Skin of body (tissue), 1 donor: ENCODE measurements at regions not wholly inside any gene's neighbourhood (a gene's known extent, or its start where the extent isn't known, plus 50 kb on each side); places are given as distances from the start of the nearest gene placed in this dataset.
A peak's percentile ranks its signal among the peaks of the same experiment; 100 is the strongest.

Experiments used
- DNase-seq: peaks from one replicate; lab custom pipeline; 2025; lab: John Stamatoyannopoulos, UW

DNA sequence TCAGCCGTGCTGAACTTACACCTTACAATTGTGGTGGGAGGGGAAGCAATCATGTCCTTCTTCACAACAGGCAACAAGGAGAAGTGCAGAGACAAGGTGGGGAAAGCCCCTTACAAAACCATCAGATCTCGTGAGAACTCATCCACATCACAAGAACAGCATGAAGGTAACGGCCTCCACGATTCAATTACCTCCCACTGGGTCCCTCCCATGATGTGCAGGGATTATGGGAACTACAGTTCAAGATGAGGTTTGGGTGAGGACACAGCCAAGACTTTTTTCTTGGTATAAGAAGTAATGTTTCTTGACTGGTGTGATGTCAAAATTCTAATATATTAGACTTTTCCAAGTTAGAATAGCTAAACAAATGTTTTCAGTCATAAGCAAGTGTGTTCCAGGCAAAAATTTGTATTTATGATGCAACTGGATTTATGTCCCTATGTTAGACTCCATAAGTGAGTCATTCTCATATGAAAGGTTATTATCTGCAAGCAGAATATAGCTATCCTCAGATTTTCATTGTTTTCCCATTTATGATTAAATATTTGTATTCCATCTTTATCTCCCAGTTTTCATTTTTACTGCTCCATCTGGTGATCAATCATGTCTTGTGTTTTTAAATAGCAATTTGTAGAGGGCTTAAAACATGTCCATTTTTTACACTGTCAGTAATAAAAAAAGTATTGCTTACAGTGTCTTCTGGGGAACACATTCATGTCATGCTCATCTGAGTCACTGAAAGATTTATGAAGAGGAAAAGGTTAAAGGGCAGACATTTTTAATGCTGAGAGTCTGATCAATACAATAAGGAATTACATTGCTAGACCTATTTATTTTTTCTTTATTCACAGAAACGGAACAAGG lies 995.2 kb upstream of the CDH2 start:
- peak; percentile 88 for DNase-seq

DNA sequence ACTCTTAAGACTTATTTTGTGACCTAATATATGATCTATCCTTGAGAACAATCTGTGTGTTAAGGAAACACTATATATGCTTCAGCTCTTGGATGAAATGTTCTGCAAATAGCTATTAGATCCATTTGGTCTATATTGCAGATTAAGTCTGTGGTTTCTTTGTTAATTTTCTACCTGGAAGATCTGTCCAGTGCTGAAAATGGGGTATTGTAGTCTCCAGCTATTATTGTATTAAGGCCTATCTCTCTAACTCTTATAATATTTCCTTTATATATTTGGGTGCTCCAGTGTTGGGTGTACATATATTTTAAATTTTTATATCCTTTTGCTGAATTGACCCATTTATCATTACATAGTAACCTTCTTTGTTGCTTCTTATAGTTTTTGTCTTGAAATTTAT lies 992.7 kb upstream of the CDH2 start:
- no peak for DNase-seq

DNA sequence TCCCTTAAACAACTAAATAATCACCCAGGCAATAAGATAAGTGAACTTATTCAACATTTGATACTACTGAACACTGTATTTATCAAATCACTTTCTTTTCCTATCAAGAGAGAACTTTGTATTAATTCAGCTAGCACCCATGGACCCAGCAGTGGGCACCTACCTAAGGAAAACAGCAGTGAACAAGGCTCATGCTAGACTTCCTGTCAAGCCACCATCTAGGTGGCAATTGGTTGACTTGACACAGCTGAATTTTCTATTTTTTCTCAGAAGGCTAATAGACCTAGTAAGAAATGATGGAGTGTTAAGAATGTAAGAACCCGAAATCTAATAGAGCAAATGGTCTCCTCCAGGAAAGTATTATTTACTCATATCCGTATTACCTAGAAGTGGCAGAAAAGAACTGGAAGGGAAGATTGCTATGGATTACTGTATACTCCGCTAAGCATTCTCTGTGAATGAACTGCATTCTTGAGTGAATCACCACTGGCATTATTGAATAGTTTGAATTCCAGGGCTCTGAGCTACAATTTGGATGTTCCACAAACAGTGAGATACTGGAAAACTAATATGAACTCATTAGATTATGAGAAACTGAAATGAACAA lies 988.2 kb upstream of the CDH2 start:
- no peak for DNase-seq

DNA sequence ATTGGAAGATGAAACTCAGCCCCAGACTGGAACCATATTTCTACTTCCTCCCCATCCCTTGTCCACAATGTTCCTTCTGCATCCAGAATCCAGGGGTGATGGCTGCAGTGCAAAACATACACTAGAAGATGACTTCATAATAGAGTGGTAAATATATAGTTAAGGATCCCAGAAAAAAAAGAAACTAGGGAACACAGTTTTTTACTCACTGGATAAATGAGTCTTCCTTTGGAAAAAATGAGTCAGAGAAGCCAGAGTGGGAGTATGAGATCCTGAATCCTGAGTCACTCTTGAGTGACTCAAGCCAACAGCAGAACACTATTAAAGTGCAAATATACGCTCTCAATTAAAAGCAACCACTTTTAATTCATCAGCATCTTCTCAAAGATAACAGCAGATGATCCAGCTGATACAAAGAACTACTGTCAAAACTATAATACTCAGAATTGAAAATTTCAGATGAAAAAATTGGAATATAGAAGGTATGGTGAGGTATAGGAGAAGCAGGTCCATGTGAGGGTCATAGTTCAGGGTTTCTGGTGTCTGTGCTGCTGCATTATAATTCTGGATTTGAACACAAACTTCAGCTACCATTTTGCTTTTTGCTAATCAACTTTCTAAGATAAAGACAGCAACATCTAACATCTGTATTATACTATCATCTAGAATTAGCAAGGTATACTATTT lies 987.2 kb upstream of the CDH2 start:
- no peak for DNase-seq

DNA sequence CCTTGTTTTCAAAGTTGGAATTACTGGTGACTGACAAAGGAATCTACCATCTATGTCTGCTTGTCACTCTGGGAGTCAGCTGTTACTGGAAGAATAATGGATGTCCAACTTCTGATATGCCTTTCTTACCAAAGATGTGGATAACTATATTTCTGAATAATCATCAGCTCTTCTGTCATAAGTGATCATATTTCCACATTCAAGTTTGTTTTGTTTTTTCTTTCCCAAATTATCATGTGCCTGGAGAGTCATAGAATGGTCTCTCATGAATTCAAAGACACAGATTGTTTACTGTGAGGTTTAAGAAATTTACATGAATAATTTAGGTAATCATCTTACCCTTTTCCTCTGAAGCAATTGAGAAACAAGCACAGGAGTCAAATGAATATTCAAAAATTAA lies 986.7 kb upstream of the CDH2 start:
- no peak for DNase-seq

DNA sequence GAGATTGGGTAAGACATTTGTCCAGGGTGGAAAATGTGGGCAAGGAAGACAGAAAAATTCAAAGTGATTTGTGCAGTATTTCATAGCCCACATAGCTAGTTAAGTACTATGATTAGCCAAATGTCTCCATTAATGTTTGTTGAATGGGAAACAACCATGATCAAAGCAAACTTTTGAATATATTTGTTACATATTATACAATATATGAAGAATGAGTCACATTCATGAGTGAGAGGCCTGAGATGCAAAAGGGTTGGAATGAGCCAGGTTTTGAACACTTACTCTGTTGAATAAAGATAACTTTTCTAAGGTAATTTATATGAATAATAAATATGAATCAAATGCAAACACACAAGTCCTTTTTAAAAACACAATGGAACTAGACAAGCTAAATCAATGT lies 984.5 kb upstream of the CDH2 start:
- no peak for DNase-seq

DNA sequence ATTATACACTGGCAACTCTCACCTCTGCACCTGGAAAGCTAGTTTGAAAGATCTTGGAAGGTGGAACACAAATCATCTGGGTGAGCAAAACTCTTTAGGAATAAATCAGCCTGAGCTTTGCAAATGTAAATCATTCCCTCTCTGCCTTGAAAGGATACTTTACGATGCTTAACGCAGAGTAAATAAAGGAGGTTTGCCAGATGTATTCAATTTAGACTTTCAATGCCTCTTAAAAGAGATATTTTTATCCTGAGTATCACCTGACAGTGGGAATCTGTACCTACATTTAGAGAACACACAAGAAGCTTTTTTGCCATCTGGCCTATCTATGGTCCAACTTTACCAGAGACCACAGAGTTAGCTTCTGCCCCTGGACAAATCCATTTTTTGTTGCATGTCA lies 983.2 kb upstream of the CDH2 start:
- DNase-seq, result no peak

DNA sequence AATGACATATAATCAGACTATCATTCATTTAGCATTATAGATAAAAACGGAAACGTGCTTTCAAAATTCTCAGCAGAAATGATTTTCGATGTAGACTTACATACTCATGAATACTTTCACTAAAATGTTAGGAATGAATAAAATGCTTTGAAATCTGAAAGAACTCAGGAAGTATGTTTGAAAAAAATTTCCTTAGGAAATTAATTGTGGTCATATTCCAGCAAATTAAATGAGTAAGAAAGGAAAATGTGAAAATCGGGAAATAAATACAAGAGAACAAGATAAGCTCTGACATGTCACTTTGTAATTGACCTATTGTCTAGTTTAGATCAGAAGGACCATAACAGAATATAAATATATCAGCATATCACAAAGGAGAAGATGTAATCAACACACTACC lies 981.0 kb upstream of the CDH2 start:
- no peak for DNase-seq

DNA sequence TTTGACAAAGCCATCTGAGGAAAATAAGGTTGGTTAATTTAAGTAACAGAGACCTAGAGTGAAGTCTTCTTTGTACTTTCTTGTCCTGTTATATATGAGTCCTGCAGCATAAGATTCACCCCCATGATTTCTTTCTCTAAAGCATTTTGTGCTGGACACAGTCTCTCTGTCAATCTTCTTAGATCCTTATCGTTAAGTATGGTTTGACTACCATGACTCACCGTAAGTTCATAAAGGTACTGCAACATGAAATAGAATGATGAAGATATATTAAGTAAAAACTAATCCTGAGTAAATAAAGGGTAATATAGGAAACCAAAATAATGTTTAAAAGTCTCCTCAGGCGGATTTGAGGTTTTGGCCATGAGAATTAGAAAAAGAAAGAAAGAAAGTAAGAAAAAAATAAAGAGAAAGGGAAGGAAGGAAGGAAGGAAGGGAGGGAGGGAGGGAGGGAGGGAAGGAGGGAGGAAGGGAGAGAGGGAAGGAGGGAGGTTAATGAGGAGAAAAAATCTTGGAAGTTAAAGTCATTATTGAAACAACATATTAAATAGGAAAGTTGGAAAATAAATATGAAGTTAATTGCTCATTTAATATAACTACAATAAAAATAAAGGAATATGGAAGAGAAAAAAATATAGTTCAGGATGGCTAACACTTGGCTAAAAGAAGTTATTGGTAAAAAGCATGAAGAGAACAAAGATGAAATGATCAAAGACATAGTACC lies 980.3 kb upstream of the CDH2 start:
- no peak for DNase-seq

DNA sequence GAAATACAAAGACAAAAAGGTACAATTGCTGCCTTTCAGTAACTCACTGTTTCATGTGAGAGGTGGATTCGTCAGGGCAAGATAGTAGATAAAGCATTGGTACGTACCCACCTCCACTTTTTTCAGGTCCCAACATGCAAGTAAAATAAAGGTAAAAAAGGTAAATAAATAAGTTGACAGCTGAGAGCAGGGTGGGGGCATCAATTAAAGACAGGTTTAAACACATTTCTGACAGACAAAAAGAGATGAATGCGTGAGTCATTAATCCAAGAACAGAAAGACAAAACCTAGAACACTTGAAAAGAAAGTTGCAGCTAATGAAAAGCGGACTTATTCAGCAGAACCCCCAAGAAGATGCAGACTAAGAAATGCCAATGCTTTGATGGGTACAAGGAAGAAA lies 979.6 kb upstream of the CDH2 start:
- no peak for DNase-seq

DNA sequence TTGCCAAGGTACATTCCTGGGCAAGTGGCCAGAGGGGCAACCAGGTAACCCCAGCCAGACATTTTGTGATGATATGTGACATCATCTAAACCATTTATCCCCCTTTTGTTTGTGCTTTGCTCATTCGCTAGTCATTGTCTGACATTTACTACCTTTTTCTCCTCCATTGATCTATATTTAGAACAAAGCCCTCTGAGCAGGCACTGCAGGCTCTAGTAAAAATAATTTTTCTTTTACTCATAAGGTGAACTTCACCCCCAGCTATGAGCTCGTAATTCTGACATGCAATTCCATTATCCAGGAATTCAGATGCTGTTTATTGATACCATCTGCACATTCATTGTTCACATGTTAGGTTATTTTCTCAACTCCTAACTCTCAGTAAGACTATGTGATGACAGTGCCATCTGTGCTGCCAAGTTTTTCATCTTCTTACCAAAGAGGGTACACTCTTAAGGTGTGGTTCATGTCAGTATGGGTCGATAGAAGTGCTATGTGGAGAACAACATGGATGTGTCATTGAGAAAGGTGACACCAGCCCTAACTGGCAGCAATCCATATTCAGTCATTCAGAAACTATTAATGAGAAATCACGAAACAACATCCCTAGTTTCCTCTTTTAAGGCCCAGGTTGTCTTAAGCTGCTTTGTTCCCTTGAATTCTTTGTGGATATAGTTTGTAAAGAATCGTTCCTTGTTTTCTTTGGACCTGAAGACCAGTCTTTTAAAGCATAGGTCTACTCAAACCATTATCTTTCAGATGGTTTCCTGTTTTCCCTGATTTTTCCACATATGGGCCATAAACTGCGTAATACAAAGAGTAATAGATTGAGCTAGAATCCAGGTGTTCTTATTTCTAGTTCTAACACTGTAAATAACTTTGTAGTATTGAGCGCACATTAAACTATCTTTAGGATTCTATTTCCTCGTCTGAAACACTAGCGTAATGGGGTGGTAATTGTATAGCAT lies 978.1 kb upstream of the CDH2 start:
- DNase-seq, result no peak

DNA sequence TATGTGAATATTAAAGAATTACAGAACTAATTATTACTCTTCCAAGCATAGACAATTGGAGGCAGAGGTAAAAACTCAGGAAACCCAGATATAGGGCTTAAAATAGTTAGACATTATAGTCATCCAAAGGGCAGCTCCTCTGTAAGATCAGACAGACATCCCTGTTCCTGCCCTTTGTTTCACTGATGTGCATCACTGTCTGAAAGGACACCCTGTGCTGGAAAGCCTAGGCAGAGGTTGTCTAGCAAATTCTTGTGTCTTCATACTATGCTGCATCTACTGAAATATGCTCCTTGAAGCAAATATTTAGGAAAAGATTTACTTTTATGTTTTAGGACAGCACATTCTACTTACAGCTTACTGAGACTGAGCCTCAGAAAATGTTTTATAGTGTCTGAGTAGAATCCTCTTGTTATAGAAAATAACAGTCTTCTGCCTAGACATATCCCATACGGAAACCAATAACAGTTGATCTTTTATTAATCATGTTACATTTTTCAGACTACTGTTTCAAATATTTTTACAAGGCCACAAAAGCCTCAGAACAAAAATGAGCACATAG lies 977.3 kb upstream of the CDH2 start:
- DNase-seq, result no peak

DNA sequence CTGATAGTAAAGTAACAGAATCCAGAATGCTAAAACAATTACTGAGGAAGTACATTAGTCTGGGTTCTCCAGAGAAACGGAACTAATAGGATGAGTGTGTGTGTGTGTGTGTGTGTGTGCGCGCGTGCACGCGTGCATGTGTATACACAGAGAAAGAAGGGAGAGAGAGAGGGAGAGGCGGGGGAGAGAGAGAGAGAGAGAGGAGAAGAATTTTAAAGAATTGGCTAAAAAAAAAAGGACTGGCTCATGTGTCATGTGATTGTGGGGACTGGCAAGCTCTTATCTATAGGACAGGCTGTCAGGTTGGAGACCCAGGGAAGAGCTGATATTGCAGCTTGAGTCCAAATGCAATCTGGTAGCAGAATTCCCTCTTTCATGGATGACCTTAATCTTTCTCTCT lies 976.2 kb upstream of the CDH2 start:
- no peak for DNase-seq

DNA sequence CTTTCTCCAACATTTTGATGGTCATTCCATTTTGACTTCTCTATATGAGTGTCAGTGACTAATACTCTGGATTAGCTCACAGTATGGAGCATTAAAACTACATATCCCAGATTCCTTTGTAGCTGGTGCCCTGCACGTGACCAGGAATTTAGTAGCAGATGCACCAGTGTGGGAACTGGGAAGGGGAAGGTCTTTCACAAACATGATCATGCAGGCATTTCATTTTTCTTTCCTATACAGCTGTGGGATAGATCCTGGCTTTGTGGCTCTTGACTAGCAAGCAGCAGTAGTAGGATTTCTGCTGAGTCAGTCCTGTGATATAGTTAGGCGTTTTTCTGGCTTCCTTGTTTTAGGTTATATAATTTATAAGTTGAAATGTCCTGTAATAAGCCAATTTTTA lies 971.0 kb upstream of the CDH2 start:
- DNase-seq, result peak; percentile 13

DNA sequence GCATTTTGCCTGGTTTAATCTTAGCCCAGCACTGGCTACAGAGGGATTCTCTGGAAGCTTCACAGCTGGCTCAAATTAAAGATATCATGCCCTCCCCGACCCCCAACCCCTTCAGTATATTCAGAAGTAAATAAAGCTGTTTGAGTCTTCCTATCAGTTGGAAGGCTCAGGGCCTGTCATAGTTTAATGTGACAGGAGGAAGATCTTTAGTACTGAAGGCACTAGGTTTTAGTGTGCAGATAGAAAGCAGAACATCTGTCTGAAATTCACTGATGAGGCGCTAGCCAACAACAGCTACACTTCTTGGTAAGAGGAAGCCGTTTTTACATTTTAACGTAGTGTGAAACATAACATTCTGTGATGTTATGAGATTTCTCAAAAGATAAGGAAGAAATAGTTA lies 969.1 kb upstream of the CDH2 start:
- DNase-seq, result no peak

DNA sequence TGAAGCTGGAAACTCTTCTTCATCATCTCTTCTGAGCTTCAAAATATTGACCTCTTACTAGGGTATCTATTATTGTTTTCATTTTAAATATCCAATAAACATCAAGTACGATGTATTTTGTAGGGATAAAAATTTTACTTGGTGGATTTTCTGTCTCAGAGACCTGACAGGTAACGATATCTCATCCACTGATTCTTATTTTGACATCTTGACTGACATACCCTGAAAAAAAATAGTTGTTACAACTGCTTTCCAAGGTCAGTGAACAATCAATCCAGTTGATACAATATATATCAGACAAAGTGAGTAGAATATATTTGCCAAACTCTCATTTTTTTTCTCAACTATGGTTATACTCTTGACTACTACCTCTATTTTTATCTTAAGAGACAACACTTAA lies 963.7 kb upstream of the CDH2 start:
- no peak for DNase-seq

DNA sequence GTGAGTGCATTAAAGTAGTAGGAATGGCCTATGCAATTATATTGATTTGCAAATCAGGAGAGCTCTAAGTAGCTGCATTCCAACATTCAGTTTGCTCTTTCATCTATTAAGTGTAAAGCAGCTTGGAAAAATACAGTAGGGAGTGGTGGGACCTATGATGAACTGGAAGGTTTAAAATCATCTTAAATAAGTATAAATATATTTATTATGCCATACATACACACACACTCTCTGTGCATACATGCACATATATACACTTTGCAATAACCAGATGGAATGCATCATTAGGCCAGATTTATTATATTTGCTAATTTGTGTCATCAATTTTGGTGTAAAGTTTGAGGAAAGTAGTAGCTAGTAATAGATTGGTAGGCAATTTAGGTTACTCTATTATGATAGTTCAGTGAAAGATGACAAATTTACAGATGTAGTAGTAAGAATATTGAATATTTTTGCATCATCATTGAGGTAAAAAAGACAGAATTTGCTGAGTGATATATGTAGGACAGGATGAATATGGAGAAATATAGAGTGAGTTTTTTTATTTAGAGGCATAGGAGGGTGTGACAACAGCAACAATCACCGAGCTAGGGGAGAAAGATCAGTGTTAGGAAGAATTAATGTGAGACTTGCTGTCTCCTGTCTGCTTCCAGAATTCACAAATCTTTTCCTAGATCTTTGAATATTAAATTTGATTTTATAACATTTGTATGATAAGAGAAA lies 961.0 kb upstream of the CDH2 start:
- no peak for DNase-seq

DNA sequence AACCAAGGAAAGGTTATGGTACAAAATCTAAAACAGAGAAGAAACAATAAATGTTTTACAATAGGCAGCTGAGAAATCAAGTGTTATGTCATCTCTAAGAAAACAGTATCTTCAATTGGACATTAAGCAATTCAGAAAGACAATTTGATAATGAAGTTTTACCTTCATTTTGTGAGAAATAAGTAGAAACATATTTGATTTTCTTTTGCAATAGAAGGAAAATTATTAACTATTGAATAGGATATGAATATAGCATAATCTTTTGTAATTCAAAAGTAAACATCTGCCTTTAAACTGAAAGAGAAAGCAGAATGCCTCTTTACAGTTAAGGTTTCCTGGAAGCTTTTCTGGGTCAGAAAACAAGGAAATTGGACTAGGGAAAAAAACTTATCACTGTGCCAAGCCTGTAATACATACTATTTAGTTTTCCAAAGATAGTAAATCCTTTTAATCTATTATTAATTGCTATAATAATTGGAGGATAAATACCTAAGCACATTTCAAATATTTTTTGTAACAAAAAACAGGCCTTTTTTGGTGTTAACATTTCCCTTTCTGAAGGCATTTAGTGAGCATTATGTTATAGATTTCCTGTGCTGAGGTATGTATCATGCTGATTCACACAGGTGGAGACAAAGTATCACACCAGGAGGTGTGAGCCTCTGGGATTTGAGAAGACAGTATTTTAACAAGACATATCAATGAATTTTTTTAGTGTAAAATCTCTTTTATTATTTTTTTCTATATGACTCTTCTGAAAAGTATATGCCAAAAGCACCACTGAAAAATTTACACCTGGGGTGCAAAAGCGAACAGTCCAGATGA lies 947.0 kb upstream of the CDH2 start:
- no peak for DNase-seq

DNA sequence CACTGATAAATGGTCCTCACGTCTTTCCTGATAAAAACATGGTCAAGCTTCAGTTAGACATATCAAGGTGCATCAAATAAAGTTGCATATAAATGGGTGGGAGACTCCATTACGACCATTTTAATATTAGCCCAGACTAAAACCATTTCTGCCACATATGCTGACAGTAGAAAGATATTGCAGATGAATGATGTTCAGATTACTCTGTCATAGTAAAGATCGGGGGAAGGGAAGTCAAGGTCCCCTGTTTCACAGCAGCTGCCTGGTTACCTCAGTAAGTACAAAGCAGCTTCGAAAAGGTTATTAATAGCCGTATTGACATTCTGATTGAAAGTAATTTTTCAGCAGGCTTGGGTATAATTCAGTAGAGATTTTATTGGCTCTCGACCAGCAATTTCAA lies 927.7 kb upstream of the CDH2 start:
- no peak for DNase-seq
